Vagina (tissue), 2 donors: ENCODE measurements at regions not wholly inside any gene's neighbourhood (a gene's known extent, or its start where the extent isn't known, plus 50 kb on each side); places are given as distances from the start of the nearest gene placed in this dataset.

ENCODE experiments used
- DNase-seq, 2 donors: peaks; one replicate each; pipeline ENCODE4 v3.0.0-alpha.2; 2017; ENCODE audit errors: extremely low spot score in 2 of 2
- H3K27ac ChIP-seq: fragments of 200-600 bp; sonication (generic); one replicate; pipeline ENCODE4 v1.5.1; 2019
- H3K27me3 ChIP-seq: fragments of 200-600 bp; sonication (generic); one replicate; pipeline ENCODE4 v1.5.1; 2019
- H3K36me3 ChIP-seq, 2 donors: fragments of 200-600 bp; sonication (generic); one replicate each; pipeline ENCODE4 v1.5.1; 2017 to 2019
- H3K4me1 ChIP-seq: fragments of 200-600 bp; sonication (generic); one replicate; pipeline ENCODE4 v1.5.1; 2019
- H3K4me3 ChIP-seq, 2 donors: fragments of 200-600 bp; sonication (generic); 1 replicate in 1 of 2; 2 replicates in 1 of 2; pipeline ENCODE4 v1.5.1; 2016 to 2019
- H3K9me3 ChIP-seq: fragments of 200-600 bp; sonication (generic); one replicate; pipeline ENCODE4 v1.5.1; 2019
- POLR2A ChIP-seq, 2 donors: fragments of 450-650 bp; IDR thresholded peaks; one replicate each; pipeline ENCODE4 v1.6.1; 2017; ENCODE audit warnings: antibody characterized with exemption in 2 of 2, mild to moderate bottlenecking in 2 of 2, moderate library complexity in 2 of 2
- POLR2AphosphoS5 ChIP-seq, 2 donors: sonication (generic); formaldehyde crosslinking; IDR thresholded peaks; one replicate each; pipeline ENCODE4 v1.9.0; 2017; ENCODE audit warnings: antibody characterized with exemption in 2 of 2, mild to moderate bottlenecking in 2 of 2, low read depth in 1 of 2; ENCODE audit not compliant: insufficient read depth in 1 of 2
- intact Hi-C: fragments of 100-400 bp; cut with DNase I; formaldehyde crosslinking; loops from one replicate; pipeline ENCODE4 v1.15.1; 2023
- TF ChIP-seq, protein P1 (sequence below), 3 experiments: fragments of 450-650 bp in 2 of 3; fragments of 200-600 bp in 1 of 3; sonication (generic) in 1 of 3; IDR thresholded peaks; one replicate each; pipeline ENCODE4 v1.5.1; 2017 to 2019; ENCODE audit warnings: antibody characterized with exemption in 3 of 3, mild to moderate bottlenecking in 2 of 3, moderate library complexity in 2 of 3

DNA sequence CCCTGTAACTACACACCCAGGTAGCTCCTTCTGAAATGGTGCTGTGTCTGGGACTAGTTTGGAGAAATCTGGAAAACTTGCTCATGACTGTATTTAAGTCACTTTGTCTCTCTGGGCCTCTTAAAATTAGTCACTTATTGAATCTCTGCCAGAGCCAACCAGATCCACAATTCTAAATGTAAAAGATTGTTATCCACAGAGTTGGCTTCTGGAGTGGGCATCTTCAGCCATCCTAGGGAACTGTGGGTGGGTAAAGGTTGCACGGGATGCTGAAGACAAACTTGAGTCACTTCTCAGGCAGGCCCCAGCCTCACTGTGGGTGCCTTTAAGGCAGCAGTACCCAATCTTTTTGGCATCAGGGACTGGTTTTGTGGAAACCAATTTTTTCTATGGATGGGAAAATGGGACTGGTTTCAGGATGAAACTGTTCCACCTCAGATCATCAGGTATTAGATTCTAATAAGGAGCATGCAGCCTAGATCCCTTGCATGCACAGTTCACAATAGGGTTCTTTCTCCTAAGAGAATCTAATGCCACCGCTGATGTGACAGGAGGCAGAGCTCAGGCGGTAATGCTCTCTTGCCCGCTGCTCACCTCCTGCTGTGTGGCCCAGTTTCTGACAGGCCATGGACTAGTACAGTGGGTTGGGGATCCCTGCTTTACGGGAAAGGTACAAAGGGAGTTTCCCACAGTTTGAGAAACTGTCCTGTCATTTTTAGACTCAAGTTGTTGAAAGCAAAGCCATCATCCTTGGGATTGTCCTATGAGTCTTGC, 98.3 kb upstream of the SPRED2 start:
- intact Hi-C loops = no loop called here
- no peaks in the 10 kb centered on the region for H3K36me3 ChIP-seq
- H3K4me3 ChIP-seq = no peak overlapping the region
- TF ChIP-seq, protein P1, sequence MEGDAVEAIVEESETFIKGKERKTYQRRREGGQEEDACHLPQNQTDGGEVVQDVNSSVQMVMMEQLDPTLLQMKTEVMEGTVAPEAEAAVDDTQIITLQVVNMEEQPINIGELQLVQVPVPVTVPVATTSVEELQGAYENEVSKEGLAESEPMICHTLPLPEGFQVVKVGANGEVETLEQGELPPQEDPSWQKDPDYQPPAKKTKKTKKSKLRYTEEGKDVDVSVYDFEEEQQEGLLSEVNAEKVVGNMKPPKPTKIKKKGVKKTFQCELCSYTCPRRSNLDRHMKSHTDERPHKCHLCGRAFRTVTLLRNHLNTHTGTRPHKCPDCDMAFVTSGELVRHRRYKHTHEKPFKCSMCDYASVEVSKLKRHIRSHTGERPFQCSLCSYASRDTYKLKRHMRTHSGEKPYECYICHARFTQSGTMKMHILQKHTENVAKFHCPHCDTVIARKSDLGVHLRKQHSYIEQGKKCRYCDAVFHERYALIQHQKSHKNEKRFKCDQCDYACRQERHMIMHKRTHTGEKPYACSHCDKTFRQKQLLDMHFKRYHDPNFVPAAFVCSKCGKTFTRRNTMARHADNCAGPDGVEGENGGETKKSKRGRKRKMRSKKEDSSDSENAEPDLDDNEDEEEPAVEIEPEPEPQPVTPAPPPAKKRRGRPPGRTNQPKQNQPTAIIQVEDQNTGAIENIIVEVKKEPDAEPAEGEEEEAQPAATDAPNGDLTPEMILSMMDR (IDR thresholded peaks at IDR 0.05) = no peak
- TF ChIP-seq POLR2AphosphoS5 (IDR thresholded peaks at IDR 0.05; ENCODE audit: insufficient read depth in 1 of 2, low read depth in 1 of 2) (no peak), POLR2A (IDR thresholded peaks at IDR 0.05) (no peak)
- no peak overlapping the region for H3K27ac ChIP-seq
- no peak for DNase-seq
- H3K9me3 ChIP-seq = no peaks in the 10 kb centered on the region
- no peaks in the 10 kb centered on the region for H3K4me1 ChIP-seq
- H3K27me3 ChIP-seq = no peaks in the 10 kb centered on the region

DNA sequence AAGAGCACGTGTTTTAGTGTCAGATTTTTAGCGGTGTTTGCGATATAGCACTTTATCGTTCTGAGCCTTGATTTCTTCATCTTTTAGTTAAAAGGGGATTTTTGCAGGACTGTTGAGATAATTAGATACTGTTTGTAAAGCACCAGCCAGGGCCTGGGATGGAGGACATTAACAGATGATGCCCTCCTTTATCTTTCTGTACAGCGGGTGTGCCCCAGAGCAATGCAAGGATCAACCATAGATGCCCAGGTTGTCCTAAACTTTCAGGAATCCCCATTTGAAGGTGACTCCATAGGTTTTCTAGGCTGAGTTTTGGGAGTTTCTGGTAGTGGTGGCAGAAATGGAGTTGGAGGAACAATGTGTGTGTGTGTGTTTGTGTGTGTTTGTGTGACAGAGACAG, 97.0 kb upstream of the SPRED2 start:
- no peaks in the 10 kb centered on the region for H3K4me1 ChIP-seq
- H3K27me3 ChIP-seq = no peaks in the 10 kb centered on the region
- intact Hi-C loops = no loop called here
- TF ChIP-seq POLR2A (IDR thresholded peaks at IDR 0.05) (no peak), POLR2AphosphoS5 (IDR thresholded peaks at IDR 0.05; ENCODE audit: insufficient read depth in 1 of 2, low read depth in 1 of 2) (no peak)
- TF ChIP-seq, protein P1 (IDR thresholded peaks at IDR 0.05) = no peak
- no peaks in the 10 kb centered on the region for H3K36me3 ChIP-seq
- H3K27ac ChIP-seq = no peak overlapping the region
- no peak for DNase-seq
- H3K9me3 ChIP-seq = no peaks in the 10 kb centered on the region
- no peak overlapping the region for H3K4me3 ChIP-seq

DNA sequence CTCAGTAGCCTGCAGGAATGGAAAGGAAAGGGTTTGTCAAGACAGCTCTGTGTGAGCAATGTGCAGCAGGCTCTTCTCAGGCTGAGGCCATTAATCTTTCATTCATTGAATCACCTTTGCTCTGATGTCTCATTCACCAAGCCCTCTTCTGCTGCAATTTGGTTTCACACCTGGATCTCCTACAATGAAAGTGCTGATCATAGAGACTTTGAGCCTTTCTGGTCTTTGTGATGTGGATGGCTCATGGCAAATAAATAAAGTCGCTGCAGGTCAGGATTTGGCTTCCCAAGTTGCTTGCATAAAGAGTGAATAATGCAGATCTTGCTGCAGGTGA, 95.8 kb upstream of the SPRED2 start:
- no peaks in the 10 kb centered on the region for H3K27me3 ChIP-seq
- DNase-seq = no peak
- H3K9me3 ChIP-seq = no peaks in the 10 kb centered on the region
- H3K36me3 ChIP-seq = no peaks in the 10 kb centered on the region
- intact Hi-C loops = no loop called here
- H3K27ac ChIP-seq = no peak overlapping the region
- no peak overlapping the region for H3K4me3 ChIP-seq
- H3K4me1 ChIP-seq = no peaks in the 10 kb centered on the region
- TF ChIP-seq POLR2A (IDR thresholded peaks at IDR 0.05) (no peak), POLR2AphosphoS5 (IDR thresholded peaks at IDR 0.05; ENCODE audit: insufficient read depth in 1 of 2, low read depth in 1 of 2) (no peak)
- TF ChIP-seq, protein P1 (IDR thresholded peaks at IDR 0.05) = no peak

- intact Hi-C loops = no loop called here
- no peak overlapping the region for H3K4me3 ChIP-seq
- TF ChIP-seq POLR2A (IDR thresholded peaks at IDR 0.05) (no peak), POLR2AphosphoS5 (IDR thresholded peaks at IDR 0.05; ENCODE audit: insufficient read depth in 1 of 2, low read depth in 1 of 2) (no peak)
- TF ChIP-seq, protein P1 (IDR thresholded peaks at IDR 0.05) = no peak
Measured at GRCh38 chr2:65527451-65528240, 95.2 kb upstream of the SPRED2 start.

More at GRCh38 chr2:65527451-65528240, 95.2 kb upstream of the SPRED2 start:
- H3K27me3 ChIP-seq = no peaks in the 10 kb centered on the region
- H3K36me3 ChIP-seq = no peaks in the 10 kb centered on the region
- DNase-seq = no peak
- no peaks in the 10 kb centered on the region for H3K4me1 ChIP-seq
- H3K9me3 ChIP-seq = no peaks in the 10 kb centered on the region
- no peak overlapping the region for H3K27ac ChIP-seq
